GM19324 (cell line): ENCODE measurements at regions not wholly inside any gene's neighbourhood (a gene's known extent, or its start where the extent isn't known, plus 50 kb on each side); places are given as distances from the start of the nearest gene placed in this dataset.
"Not testable (repeated sequence)": the region's sequence is repeated elsewhere in the genome, so short reads cannot be mapped to it uniquely, and the experiment has no call there.

Experiments used
- ATAC-seq: cut with Tn5 transposase; IDR thresholded peaks from one replicate; pipeline ENCODE4 v1.9.1; 2021; ENCODE audit warnings: mild to moderate bottlenecking, moderate library complexity; ENCODE audit not compliant: unreplicated experiment, low FRiP score

- ATAC-seq = not testable (repeated sequence)
Measured at GRCh38 chr2:187676050-187676449, 121.8 kb upstream of the TFPI start.

GRCh38 chr2:187679454-187679853, 125.2 kb upstream of the TFPI start:
- ATAC-seq = no peak

DNA sequence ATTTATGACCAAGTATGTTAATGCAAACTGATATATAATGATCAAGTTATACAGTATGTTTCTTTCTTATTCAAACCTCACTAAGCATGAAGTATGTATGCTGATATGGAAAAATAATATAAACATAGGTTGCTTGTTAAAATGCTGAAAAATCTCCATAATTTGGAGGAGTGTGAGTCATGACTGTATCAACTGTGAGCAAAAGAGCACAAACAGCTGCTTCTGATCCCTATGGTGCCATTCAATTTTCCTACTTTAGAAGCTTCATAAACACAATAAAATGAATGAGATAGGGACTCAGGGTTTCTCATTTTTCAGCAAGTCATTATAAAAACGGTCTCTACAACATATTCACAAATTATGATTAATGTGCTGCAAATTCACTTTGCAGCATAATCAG, 129.9 kb upstream of the TFPI start:
- no peak for ATAC-seq

DNA sequence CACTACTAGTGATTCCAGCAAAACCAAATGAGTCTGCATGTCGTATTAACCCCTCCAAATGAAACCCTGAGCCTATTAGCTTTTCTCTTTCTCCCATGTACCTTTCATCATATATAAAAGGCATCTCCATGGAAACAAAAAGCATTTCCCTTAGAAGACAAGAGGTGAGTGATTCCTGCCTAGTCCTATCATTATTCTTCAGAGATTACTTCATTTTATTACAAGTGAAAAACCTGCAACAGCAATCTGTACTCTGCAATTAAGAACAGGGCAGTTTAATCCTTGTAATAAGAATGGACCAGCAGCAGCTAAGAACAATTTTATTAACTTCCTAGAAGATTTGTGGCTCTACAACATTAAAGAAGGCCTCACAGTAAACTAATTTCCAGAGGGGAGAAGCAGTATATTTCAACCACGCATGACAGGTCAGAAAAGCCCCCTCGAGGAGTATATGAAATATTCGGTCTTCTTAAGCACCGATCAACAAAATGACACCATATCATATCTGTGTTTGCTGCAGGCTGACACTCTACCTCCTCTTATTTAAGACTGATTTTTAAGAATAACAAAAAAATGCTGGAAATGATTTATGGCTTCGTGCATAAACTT, 132.3 kb upstream of the TFPI start:
- ATAC-seq = no peak

GRCh38 chr2:187687585-187687984, 133.3 kb upstream of the TFPI start:
- no peak for ATAC-seq

GRCh38 chr2:187689372-187689771, 135.1 kb upstream of the TFPI start:
- ATAC-seq = no peak

- ATAC-seq = no peak
Measured at GRCh38 chr2:187693923-187694322, 139.7 kb upstream of the TFPI start.

DNA sequence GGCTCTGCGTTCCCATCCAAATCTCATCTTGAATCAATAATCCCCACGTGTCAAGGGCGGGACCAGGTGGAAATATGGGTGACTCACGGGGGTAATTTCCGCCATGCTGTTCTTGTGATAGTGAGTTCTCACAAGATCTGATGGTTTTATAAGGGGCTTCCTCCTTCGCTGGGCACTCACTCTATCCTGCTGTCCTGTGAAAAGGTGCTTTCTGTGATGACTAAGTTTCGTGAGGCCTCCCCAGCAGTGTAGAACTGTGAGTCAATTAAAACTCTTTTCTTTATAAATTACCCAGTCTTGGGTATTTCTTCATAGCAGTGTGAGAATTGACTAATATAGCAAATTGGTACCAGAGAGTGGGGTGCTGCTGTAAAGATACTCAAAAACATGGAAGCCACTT, 142.4 kb upstream of the TFPI start:
- not testable (repeated sequence) for ATAC-seq

DNA sequence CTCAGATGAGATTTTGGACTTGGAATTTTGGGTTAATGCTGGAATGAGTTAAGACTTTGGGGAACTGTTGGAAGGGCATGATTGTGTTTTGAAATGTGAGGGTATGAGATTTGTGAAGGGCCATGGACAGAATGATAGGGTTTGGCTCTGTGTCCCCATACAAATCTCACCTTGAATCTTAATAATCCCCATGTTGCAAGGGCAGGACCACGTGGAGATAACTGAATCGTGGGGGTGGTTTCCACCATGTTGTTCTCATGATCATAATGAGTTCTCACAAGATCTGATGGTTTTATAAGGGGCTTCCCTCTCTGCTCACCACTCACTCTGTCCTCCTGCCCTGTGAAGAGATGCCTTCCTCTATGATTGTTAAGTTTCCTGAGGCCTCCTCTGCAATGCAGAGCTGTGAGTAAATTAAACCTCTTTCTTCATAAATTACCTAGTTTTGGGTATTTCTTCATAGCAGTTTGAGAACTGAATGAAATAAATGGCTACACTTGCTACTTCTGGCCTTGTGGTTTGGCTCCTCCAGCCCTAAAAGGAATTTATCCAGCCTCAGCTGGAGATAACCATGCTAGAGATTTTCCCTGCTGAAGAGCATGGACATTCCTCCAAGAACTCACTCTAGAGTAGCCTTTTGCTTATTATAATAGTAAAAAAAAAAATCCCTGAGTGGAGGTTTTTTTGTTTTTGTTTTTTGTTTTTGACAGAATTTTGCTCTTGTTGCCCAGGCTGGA, 144.3 kb upstream of the TFPI start:
- ATAC-seq = no peak

DNA sequence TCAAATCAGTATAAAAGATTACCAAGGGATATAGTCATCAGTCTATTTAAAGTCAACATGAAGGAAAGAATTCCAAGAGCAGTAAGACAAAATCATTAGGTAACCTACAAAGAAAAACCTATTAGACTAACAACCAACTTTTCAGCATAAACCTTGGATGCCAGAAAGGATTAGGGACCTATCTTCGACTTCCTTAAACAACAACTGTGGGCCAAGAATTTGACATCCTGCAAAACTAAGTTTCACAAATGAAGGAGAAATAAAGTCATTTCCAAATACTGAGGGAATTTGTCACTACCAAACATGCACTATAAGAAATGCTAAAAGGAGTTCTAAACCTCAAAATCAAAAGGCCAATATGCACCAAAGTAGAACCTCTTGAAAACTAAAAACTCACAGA, 147.9 kb upstream of the TFPI start:
- ATAC-seq = no peak

GRCh38 chr2:187708272-187708671, 154.0 kb upstream of the TFPI start:
- ATAC-seq = no peak

DNA sequence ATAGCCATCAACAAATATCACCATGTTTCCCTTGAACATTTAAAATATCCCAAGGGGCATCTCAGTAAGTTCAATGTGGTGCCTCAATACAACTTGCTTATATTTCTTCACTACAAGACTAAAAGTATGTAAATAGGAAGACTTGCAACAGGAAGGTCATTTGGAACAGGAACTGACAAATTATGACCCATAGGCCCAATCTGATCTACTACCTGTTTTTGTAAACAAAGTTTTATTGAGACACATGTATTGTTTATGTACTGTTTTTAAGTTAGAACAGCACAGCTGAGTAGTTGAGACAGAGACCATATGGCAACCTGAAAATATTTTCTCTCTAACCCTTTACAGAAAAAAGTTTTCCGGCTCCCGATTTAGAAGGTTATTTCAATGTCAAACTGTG, 154.8 kb upstream of the TFPI start:
- no peak for ATAC-seq

GRCh38 chr2:187710791-187711521, 156.7 kb upstream of the TFPI start:
- no peak for ATAC-seq

DNA sequence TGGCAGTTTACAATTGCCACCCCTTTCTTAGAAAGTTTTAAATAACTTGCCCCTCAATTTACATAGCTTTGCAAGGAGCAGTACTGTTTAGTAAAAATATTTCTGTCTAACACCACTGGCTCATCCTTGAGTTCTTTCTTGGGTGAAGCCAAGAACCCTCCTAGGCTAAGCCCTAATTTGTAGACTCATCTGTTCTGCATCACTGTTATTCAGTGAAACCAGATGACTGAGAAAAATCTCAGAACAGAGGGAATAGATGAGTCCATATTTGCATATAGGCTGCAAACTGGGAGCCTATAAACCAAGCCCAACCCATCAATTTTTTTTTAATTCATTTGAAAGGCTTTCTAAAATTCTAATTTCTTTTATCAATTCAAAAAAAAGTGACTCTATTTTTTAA, 161.4 kb upstream of the TFPI start:
- ATAC-seq = no peak

DNA sequence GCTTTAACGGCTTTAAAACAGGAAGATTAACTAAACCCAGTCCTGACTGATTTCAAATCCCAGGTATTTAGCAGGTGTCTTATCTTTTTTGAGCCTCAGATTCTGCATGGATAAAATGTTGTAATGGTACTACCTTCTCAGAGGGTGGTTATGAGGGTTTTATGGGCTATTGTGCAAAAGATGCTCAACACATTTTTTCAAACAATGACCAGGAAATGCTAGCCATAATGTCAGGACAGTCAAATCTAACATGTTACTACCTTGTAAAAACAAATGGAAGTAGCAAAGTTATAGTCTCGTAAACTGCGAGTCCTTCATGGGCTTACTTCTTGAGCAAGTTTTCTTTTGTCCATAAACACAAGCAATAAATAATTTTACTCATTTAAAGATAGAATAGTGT, 162.1 kb upstream of the TFPI start:
- no peak for ATAC-seq

GRCh38 chr2:187718092-187718491, 163.9 kb upstream of the TFPI start:
- no peak for ATAC-seq

GRCh38 chr2:187719510-187719909, 165.3 kb upstream of the TFPI start:
- ATAC-seq = no peak

GRCh38 chr2:187748958-187749357, 194.7 kb upstream of the TFPI start:
- ATAC-seq = no peak

GRCh38 chr2:187749804-187750431, 195.7 kb upstream of the TFPI start:
- no peak for ATAC-seq

GRCh38 chr2:187768995-187769394, 214.8 kb upstream of the TFPI start:
- ATAC-seq = no peak

- ATAC-seq = no peak
Measured at GRCh38 chr2:187769437-187769836, 215.2 kb upstream of the TFPI start.
